COLO829 (cell line): ENCODE measurements at regions not wholly inside any gene's neighbourhood (a gene's known extent, or its start where the extent isn't known, plus 50 kb on each side); places are given as distances from the start of the nearest gene placed in this dataset.
"Not testable (repeated sequence)": the region's sequence is repeated elsewhere in the genome, so short reads cannot be mapped to it uniquely, and the experiment has no call there.

ENCODE experiments used
- DNase-seq: peaks from one replicate; pipeline ENCODE4 v3.0.0; 2012; ENCODE audit warnings: low spot score

GRCh38 chr2:228592925-228593324, 411.4 kb upstream of the SPHKAP start:
- DNase-seq, result no peak

GRCh38 chr2:228590681-228591080, 409.2 kb upstream of the SPHKAP start:
- no peak for DNase-seq

- no peak for DNase-seq
Observed at GRCh38 chr2:228589115-228589514, 407.6 kb upstream of the SPHKAP start.

- no peak for DNase-seq
Observed at GRCh38 chr2:228581731-228582130, 400.2 kb upstream of the SPHKAP start.

- no peak for DNase-seq
Observed at GRCh38 chr2:228575897-228576296, 394.4 kb upstream of the SPHKAP start.

- DNase-seq, result not testable (repeated sequence)
Observed at GRCh38 chr2:228568275-228568674, 386.8 kb upstream of the SPHKAP start.

GRCh38 chr2:228561816-228562215, 380.3 kb upstream of the SPHKAP start:
- DNase-seq, result no peak

GRCh38 chr2:228559774-228560415, 378.4 kb upstream of the SPHKAP start:
- no peak for DNase-seq

GRCh38 chr2:228556717-228557116, 375.2 kb upstream of the SPHKAP start:
- DNase-seq, result no peak

- no peak for DNase-seq
Observed at GRCh38 chr2:228549441-228550007, 368.0 kb upstream of the SPHKAP start.

GRCh38 chr2:228548230-228548629, 366.7 kb upstream of the SPHKAP start:
- no peak for DNase-seq

GRCh38 chr2:228545748-228546145, 364.3 kb upstream of the SPHKAP start:
- DNase-seq, result no peak

- no peak for DNase-seq
Observed at GRCh38 chr2:228545041-228545747, 363.7 kb upstream of the SPHKAP start.

GRCh38 chr2:228543117-228543516, 361.6 kb upstream of the SPHKAP start:
- no peak for DNase-seq

- no peak for DNase-seq
Observed at GRCh38 chr2:228542277-228542676, 360.8 kb upstream of the SPHKAP start.

- DNase-seq, result no peak
Observed at GRCh38 chr2:228541789-228542188, 360.3 kb upstream of the SPHKAP start.

GRCh38 chr2:228540976-228541375, 359.5 kb upstream of the SPHKAP start:
- DNase-seq, result no peak

GRCh38 chr2:228535396-228535795, 353.9 kb upstream of the SPHKAP start:
- DNase-seq, result no peak

GRCh38 chr2:228533156-228533555, 351.7 kb upstream of the SPHKAP start:
- no peak for DNase-seq

- no peak for DNase-seq
Observed at GRCh38 chr2:228532233-228532632, 350.7 kb upstream of the SPHKAP start.

GRCh38 chr2:228527197-228527881, 345.9 kb upstream of the SPHKAP start:
- no peak for DNase-seq

- no peak for DNase-seq
Observed at GRCh38 chr2:228526687-228527086, 345.2 kb upstream of the SPHKAP start.

GRCh38 chr2:228522977-228523376, 341.5 kb upstream of the SPHKAP start:
- DNase-seq, result no peak
